T-helper 2 cell treated with Interferon-gamma antibody and Interleukin-4, amounts not matched to agents 5 μg/mL and 100 μg/mL, for 36 hours (primary cell): ENCODE measurements at regions not wholly inside any gene's neighbourhood (a gene's known extent, or its start where the extent isn't known, plus 50 kb on each side); places are given as distances from the start of the nearest gene placed in this dataset.
"Not testable (repeated sequence)": the region's sequence is repeated elsewhere in the genome, so short reads cannot be mapped to it uniquely, and the experiment has no call there.

Experiments used
- DNase-seq: peaks from one replicate; pipeline ENCODE4 v3.0.0; 2021; ENCODE audit warnings: low spot score
- H3K27ac Mint-ChIP-seq: one replicate; pipeline ENCODE4 v1.8.0; 2021; ENCODE audit warnings: mild to moderate bottlenecking, mixed read lengths
- H3K27me3 Mint-ChIP-seq: one replicate; pipeline ENCODE4 v1.8.0; 2021; ENCODE audit warnings: low read depth, mixed read lengths
- H3K36me3 Mint-ChIP-seq: one replicate; pipeline ENCODE4 v1.8.0; 2021; ENCODE audit warnings: low read depth, mixed read lengths
- H3K4me1 Mint-ChIP-seq: one replicate; pipeline ENCODE4 v1.8.0; 2021; ENCODE audit warnings: low read depth, mixed read lengths
- H3K4me3 Mint-ChIP-seq: one replicate; pipeline ENCODE4 v1.8.0; 2022; ENCODE audit warnings: mild to moderate bottlenecking, moderate library complexity, mixed read lengths
- H3K9me3 Mint-ChIP-seq: one replicate; pipeline ENCODE4 v1.8.0; 2021; ENCODE audit warnings: mixed read lengths

DNA sequence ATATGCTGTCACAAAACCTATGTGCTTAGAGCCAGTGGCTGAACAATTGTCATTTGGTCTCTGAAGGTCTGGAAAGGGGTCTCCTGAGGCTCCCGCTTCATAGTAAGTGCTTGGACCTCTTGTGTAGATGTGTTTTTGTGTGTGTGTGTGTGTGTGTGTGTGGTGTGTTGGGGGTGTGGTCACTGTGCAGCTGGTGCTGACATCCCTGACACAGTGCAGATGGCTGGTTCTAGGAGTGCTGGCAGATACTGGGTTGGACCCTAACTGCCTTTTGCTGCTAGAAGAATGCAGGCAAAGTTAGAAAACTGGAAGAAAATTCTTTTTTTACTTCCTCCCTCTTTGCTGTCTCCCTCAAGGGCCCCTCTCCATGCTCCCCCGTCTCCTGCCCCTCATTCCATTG is 1872.6 kb downstream of the ARAP2 start:
- H3K27me3 Mint-ChIP-seq = no peaks in the 10 kb centered on the region
- H3K9me3 Mint-ChIP-seq = peaks cover 21% of the 10 kb centered on the region
- no peak for DNase-seq
- no peaks in the 10 kb centered on the region for H3K36me3 Mint-ChIP-seq
- no peaks in the 10 kb centered on the region for H3K4me1 Mint-ChIP-seq
- no peak overlapping the region for H3K4me3 Mint-ChIP-seq
- H3K27ac Mint-ChIP-seq = no peak overlapping the region

DNA sequence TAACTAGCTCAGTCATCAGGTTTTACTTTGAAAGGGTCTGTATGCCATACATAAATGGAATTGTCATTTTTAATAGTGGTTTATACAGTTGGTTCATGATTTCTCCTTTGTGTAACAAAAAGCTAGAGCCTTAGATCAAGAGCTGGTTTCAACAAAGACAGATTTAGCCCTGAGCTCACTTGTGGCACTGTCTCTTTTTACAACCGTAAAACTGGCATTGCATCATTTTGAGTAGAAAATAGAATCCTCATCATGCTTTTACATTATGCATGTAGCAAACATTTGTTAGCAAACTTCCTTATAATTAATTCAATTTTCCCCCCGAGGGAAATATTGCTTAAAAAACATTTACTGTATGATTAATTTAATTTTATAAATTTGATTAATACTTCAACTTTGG is 1871.5 kb downstream of the ARAP2 start:
- Mint-ChIP-seq H3K36me3 (no peaks in the 10 kb centered on the region), H3K27me3 (no peaks in the 10 kb centered on the region), H3K27ac (no peak overlapping the region), H3K4me1 (no peaks in the 10 kb centered on the region), H3K9me3 (peaks cover 23% of the 10 kb centered on the region), H3K4me3 (no peak overlapping the region)
- DNase-seq = no peak

- no peak for DNase-seq
- Mint-ChIP-seq H3K36me3 (no peaks in the 10 kb centered on the region), H3K4me3 (no peak overlapping the region), H3K4me1 (no peaks in the 10 kb centered on the region), H3K9me3 (peaks cover 23% of the 10 kb centered on the region), H3K27me3 (no peaks in the 10 kb centered on the region), H3K27ac (no peak overlapping the region)
Measured at GRCh38 chr4:34373456-34373855, 1870.9 kb downstream of the ARAP2 start.

GRCh38 chr4:34412233-34412632 is 1832.1 kb downstream of the ARAP2 start:
- Mint-ChIP-seq H3K36me3 (no peaks in the 10 kb centered on the region), H3K4me3 (no peak overlapping the region), H3K27me3 (no peaks in the 10 kb centered on the region), H3K27ac (no peak overlapping the region), H3K4me1 (no peaks in the 10 kb centered on the region), H3K9me3 (peaks cover 42% of the 10 kb centered on the region)
- DNase-seq = no peak

- Mint-ChIP-seq H3K4me3 (no peak overlapping the region), H3K27me3 (no peaks in the 10 kb centered on the region), H3K36me3 (no peaks in the 10 kb centered on the region), H3K4me1 (no peaks in the 10 kb centered on the region), H3K9me3 (peaks cover 42% of the 10 kb centered on the region), H3K27ac (no peak overlapping the region)
- no peak for DNase-seq
Measured at GRCh38 chr4:34412911-34413310, 1831.4 kb downstream of the ARAP2 start.

DNA sequence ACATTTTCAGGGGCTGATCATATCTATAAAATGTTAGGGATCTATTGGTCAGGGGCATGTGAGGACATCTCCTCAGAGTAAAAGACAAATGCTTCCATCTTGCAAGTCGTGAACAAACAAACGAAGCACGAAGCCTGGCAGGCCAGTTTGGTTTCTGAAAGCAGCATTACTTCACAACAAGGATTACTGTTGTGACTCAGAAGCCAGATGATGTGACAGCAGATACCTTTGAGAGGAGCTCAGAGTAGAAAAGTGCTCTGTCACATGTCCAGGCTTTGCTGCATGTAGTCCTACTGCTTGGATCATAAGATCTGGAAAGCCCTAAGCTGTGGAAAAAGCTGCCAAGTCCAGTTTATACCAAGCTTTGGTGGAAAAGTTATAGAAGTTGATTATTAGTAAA is 1827.2 kb downstream of the ARAP2 start:
- Mint-ChIP-seq H3K36me3 (no peaks in the 10 kb centered on the region), H3K4me1 (no peaks in the 10 kb centered on the region), H3K27me3 (no peaks in the 10 kb centered on the region), H3K27ac (no peak overlapping the region), H3K9me3 (peaks cover 21% of the 10 kb centered on the region), H3K4me3 (no peak overlapping the region)
- DNase-seq = no peak

GRCh38 chr4:34419871-34420270 is 1824.4 kb downstream of the ARAP2 start:
- Mint-ChIP-seq H3K9me3 (peaks cover 8% of the 10 kb centered on the region), H3K27me3 (no peaks in the 10 kb centered on the region)
- no peak for DNase-seq

DNA sequence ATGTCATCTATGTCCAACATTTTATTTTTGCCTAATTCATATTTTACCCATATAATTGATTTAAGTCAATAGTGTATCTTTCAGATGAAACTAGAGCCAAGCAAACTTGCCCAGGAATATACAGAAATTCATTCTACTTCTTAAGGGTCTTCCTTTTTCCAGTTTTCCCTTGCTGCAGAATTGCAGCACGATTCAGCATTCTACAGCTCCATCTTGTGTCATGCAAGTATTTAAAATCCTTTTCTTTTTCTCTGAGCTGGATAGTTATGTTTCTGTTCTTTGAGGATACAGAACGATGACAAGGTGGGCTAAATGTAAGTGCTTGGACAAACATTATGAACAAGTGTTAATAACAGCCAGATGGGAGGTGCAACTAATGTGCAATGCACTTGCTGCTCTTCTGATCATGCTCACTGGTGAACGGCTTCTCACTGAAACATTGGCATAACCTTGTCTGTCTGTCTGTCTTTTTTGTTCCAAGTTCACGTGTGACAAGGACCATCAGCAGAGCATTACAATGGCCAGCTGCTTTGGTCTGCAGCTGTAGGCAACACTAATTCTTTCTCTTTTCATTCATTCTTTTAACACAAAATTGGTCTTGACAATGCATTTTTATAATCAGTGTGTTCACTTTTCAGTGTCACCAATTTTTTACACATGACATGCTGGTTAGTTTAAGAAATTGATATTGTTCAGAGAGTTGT is 1821.7 kb downstream of the ARAP2 start:
- no peak overlapping the region for H3K27ac Mint-ChIP-seq
- H3K4me1 Mint-ChIP-seq = no peaks in the 10 kb centered on the region
- no peaks in the 10 kb centered on the region for H3K36me3 Mint-ChIP-seq
- H3K27me3 Mint-ChIP-seq = no peaks in the 10 kb centered on the region
- H3K9me3 Mint-ChIP-seq = peaks cover 4% of the 10 kb centered on the region
- no peak for DNase-seq
- H3K4me3 Mint-ChIP-seq = no peak overlapping the region

More at GRCh38 chr4:34419871-34420270, 1824.4 kb downstream of the ARAP2 start:
- H3K36me3 Mint-ChIP-seq = no peaks in the 10 kb centered on the region
- no peak overlapping the region for H3K27ac Mint-ChIP-seq
- no peak overlapping the region for H3K4me3 Mint-ChIP-seq
- H3K4me1 Mint-ChIP-seq = no peaks in the 10 kb centered on the region

DNA sequence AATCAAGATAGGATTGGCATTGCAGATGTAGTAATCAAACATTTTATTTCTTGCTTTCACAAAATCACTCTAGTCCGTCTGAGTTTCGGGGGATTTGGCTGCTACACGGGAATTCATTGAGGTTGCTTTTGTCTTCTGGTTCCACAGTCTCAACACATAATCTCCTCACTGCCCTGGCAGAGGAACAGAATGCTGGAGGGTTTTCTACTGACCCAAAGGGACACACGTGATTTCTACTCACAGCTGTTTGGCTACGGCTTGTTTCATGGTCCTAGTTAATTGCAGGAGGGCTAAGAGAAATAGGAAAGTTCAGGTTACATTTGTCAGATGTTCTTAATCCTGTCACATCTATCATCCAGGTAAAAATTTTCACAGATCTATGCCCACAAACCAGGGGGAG is 1811.6 kb downstream of the ARAP2 start:
- Mint-ChIP-seq H3K4me1 (no peaks in the 10 kb centered on the region), H3K27me3 (no peaks in the 10 kb centered on the region), H3K9me3 (peaks cover 13% of the 10 kb centered on the region), H3K36me3 (no peaks in the 10 kb centered on the region), H3K27ac (no peak overlapping the region), H3K4me3 (no peak overlapping the region)
- DNase-seq = no peak

DNA sequence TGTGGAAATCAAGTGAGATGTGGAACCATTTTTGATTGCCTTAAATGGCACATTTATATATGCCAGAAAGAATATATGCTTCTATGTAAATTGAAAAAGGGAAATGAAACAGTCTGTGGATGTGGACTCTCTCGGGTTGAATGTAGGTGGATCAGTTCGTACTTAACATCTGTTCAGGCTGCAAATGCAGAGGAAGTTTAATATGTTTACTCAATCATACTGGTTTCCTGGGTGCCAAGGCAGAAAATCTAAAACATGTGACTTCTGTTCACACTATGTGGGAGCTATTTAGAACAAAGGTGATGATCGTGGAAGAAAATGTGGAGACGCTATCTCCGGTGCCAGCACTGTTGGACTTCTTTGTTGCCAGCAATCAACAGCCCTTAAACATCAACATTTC is 1809.9 kb downstream of the ARAP2 start:
- not testable (repeated sequence) for H3K36me3 Mint-ChIP-seq, DNase-seq, H3K9me3 Mint-ChIP-seq, H3K27me3 Mint-ChIP-seq, H3K4me1 Mint-ChIP-seq, H3K4me3 Mint-ChIP-seq, H3K27ac Mint-ChIP-seq

GRCh38 chr4:34464196-34464595 is 1780.1 kb downstream of the ARAP2 start:
- H3K27me3 Mint-ChIP-seq = no peaks in the 10 kb centered on the region
- H3K4me3 Mint-ChIP-seq = no peak overlapping the region
- H3K4me1 Mint-ChIP-seq = no peaks in the 10 kb centered on the region
- H3K27ac Mint-ChIP-seq = no peak overlapping the region
- DNase-seq = no peak
- peaks cover 19% of the 10 kb centered on the region for H3K9me3 Mint-ChIP-seq
- H3K36me3 Mint-ChIP-seq = no peaks in the 10 kb centered on the region

- Mint-ChIP-seq H3K27me3 (no peaks in the 10 kb centered on the region), H3K36me3 (no peaks in the 10 kb centered on the region), H3K27ac (no peak overlapping the region), H3K4me1 (no peaks in the 10 kb centered on the region), H3K4me3 (no peak overlapping the region), H3K9me3 (peaks cover 20% of the 10 kb centered on the region)
- no peak for DNase-seq
Measured at GRCh38 chr4:34466411-34466810, 1777.9 kb downstream of the ARAP2 start.

- no peak overlapping the region for H3K4me3 Mint-ChIP-seq
- peaks cover 20% of the 10 kb centered on the region for H3K9me3 Mint-ChIP-seq
- no peak for DNase-seq
- no peak overlapping the region for H3K27ac Mint-ChIP-seq
- H3K27me3 Mint-ChIP-seq = no peaks in the 10 kb centered on the region
- no peaks in the 10 kb centered on the region for H3K36me3 Mint-ChIP-seq
- H3K4me1 Mint-ChIP-seq = no peaks in the 10 kb centered on the region
Measured at GRCh38 chr4:34469516-34469915, 1774.8 kb downstream of the ARAP2 start.

GRCh38 chr4:34485252-34485651 is 1759.1 kb downstream of the ARAP2 start:
- H3K27ac Mint-ChIP-seq = no peak overlapping the region
- no peak overlapping the region for H3K4me3 Mint-ChIP-seq
- no peaks in the 10 kb centered on the region for H3K4me1 Mint-ChIP-seq
- H3K27me3 Mint-ChIP-seq = no peaks in the 10 kb centered on the region
- no peaks in the 10 kb centered on the region for H3K36me3 Mint-ChIP-seq
- H3K9me3 Mint-ChIP-seq = peaks cover 28% of the 10 kb centered on the region
- DNase-seq = no peak
